CD4-positive, alpha-beta T cell treated with Interleukin-17A for 1 hour (primary cell): ENCODE measurements at regions not wholly inside any gene's neighbourhood (a gene's known extent, or its start where the extent isn't known, plus 50 kb on each side); places are given as distances from the start of the nearest gene placed in this dataset.

Experiments used
- DNase-seq: peaks from one replicate; pipeline ENCODE4 v3.0.0-alpha.2; 2020

DNA sequence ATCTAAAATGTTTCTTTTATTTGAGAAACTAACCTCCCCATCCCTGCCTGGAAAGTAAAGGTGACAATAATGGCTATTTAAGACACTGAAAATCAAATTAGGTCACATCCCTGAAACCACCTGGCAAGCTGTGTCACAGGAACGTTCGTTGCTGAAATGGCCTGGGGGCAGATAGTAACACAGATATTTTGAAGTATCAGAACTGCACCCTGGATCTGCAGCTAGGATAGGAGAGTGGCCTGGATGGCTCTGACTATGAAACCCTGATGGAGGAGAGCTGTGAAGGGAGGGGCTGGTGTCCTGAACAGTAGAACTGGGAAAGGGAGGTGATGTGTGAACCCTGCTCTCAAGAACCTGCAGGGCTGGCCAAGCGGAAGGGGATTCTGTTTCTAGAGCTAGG is 648.3 kb upstream of the CFAP20DC start:
- no peak for DNase-seq

DNA sequence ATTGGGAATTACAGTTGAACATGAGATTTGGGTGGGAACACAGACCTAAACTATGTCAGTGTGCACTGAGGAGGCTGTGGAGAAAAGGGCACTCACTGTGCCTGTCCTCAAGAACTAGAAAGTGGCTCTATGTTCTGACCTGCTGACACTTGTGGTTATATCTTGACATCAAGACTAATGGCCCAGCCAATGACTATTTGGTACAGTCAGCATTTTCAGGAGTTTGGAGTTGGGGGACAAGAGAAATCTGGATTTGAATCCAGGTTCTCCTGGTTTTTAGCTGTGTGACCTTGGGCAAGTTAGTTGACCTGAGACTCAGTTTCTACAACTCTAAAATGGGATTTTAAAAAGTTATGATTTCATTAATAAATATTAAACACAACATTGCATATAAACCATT is 647.0 kb upstream of the CFAP20DC start:
- DNase-seq: no peak

DNA sequence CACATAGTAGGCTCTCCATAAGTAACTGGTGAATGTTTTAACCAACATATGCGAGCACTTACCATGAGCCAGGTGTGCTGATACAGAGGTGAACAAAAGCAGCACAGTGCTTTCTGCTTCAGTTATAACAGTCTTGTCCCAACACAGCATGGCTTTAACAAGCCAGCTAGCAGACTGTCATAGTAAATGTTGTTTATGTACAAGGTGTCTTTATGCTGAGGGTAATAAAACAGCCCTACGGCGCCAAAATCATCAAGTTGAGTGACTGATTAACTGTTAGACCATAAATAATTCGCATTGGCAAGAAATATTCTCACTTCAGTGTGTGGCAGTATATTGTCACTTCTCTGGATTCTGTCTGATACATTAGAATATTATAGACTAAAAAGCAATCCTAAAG is 646.0 kb upstream of the CFAP20DC start:
- no peak for DNase-seq

DNA sequence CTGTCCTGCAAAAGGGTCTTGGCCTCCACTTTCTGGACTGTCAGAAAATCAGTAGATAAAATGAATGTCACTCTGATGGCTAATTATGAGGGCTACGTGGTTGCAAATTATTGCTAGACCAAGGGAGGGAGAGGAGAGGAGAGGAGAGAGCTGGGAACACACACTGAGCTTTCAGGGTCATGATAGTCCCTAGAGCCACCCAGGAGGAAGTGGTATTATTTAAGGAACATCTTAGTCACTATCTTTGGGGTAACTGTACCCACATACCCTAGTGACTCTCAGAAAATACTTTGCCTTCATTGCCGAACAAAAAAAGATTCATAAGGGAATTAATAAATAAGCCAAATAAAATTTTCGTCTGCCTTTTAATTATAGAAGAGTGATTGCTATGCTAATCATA is 642.3 kb upstream of the CFAP20DC start:
- DNase-seq: no peak

DNA sequence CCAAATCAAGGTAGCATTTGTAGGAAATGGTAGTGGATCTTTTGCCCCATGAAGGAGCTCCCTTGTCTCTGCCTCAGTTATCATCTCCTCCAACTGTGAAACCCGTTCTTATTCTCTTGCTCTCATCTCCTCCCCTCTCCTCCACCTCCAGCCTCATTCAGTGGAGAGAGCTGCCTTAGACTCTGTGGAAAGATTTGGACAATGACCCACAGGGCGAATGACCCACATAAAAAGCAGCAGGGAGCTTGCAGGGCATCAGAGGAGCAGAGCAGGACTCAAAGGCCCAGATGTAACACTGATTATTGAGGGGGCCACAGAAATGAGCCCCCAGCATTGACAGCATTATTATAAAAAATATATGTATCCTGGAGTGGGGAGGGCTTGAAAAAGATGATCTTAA is 641.1 kb upstream of the CFAP20DC start:
- no peak for DNase-seq

DNA sequence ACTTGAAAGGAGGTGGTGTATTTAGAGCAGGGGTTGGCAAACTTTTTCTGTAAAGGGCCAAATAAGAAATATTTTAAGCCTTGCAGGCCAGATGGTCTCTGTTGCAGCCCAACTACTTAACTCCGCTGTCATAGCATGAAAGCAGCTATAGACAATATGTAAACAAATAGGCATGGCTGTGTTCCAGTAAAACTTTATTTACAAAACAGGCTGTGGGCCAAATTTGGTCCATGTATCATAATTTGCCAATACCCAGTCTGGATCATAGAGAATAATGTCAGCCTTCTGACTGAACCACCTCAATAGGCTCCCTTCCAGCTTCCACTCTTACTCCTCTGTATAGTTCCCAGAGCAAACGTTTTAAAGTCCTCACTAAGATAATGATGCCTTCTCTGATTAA is 638.8 kb upstream of the CFAP20DC start:
- no peak for DNase-seq

DNA sequence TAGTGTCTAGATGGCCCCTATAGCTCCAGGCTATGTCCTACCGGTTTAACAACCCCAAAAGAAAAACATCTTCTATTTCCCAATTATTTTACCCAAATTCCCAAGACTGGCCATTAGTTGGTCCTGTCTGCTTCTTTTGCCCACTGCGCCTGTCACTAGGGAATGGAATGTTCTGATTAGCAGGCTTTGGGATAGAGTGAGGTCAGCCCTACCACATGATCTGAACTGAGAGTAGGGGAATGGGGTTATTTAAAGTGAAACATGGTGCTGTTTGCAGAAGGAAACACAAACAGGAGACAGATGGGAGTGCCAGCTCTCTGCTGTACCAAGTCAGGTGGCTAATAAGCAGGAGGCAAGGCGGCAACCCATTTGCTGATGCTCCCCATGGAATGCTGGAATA is 635.6 kb upstream of the CFAP20DC start:
- no peak for DNase-seq

DNA sequence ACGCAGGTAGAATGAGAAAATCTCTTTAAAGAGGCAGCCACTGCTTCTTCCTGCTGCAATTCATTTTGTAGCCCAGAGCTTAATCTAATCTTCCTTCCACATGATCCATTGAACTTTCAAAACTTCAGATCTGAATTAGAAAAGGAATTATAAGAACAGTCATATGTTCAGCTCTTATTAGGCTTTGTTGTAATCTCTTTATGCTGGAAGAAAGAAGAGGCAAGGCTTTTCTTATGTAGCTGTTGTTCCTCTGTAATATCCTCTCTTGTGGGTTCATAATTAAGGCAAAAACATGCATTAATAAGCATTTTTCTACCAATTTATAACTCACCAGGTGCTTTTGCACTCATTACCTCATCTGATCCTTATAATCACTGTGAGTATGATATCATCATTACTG is 634.9 kb upstream of the CFAP20DC start:
- DNase-seq: no peak

DNA sequence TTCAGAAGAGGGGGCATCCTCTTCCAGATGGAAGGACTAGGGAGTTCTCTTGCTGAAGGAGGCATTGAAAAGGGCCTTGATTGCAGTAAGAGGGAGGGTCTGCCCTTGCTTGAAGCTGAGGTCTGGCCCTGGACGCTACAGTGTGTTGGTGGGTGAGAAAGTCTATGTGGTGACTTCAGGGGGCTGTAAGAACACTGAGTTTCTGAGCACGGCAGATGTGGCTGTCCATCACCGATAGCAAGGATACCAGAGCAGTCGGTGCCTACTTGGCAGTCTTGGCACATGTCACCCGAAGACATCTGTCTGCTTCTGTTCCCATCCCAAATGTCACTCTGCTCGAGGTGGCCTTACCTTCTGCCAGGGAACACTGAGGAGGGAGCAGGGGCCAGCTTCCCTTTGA is 631.1 kb upstream of the CFAP20DC start:
- DNase-seq: no peak

DNA sequence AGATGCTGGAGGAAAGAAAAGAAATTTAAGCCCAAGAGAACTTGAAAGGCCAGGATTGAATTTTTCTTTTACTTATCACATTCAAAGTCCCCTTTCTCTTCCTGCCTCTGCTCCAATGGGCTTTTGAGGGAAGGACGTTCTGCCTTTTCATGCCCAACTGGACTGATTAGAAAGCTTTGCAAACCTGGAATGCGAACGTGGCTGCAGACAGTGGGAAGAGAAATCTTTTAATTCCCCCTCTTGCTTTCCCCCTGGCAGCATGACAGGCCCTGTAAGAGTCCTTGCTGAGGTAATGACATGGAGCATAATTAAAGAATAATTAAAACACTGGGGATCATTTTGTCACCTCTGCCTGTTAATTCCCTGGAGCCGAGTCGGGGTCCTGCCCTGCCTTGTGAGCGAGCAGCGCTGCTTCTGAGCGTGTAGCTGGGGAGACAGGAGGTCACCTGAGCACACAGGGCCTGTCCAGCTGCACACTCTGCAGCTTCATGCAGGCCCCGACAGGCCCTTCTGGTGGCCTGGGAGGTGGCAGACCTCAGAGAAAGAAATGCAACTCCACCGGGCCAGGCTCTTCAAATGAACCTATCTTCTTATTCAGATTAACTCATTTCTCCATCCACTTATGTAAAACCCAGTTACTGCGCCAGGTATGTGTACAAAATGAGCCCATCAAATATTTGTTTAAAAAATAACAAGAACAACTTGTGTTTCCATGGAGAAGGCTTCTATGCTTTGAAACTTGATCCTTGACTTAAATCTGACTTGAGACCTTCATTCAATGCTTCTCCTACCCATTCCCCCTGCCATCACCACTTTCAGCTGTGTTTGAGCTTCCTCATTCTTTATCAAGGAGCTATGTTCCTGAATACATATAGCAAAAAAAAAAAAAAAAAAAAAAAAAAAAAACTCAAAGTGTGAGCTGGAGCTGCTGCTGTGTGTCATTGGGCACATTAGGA is 628.2 kb upstream of the CFAP20DC start:
- no peak for DNase-seq

DNA sequence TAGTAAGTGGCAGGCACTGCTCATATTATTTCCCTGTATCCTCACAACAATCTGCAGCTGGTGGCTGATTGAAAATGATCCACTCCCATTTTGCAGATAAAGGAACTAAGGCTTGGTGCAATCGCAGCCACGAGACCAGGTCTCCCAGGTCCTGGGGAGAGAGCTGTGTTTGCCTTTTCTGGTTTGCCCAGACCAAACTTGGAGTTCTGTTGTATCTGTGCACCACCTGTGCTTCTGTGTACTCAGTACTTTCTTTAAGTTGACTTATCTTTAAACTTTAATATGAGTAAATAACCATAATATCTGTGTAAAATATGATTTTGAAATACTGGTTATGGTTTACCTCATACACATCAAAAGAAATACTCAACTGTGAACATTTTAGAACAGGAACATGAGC is 625.7 kb upstream of the CFAP20DC start:
- no peak for DNase-seq

DNA sequence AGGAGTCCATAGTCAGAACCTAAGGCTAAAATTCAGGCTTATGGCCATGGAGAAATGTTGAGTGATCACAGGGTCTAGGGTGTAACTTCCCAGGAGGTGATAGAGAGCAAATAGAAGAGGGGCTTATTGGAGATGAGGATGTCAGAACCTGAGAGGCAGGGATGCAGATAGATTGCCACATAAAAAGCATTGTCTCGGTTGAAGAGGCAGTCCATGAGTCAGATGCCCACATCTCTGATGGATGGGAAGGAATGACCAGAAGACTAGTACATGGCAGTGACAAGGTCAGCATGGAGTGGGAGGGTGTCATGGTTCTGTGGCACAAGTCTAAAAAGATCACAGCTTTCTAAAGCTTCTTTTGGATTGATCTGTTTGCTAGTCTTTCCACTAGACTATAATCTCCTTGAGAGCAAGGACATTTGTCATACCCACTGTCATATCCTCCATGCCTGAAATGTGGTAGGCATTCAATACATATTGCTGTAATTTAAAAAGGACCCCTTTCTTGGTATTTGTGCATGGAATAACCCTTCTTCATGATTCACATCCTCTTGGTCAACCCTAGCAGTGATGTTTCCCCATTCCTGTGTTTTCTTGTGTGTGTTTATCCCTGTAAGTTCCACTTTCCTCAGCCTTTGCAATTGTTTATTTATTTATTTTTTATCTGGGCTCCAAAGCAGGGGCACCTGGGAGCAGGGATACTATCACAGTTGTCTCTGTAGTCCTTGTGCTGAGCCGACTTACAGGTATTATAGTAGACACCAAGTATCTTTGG is 613.4 kb upstream of the CFAP20DC start:
- no peak for DNase-seq

DNA sequence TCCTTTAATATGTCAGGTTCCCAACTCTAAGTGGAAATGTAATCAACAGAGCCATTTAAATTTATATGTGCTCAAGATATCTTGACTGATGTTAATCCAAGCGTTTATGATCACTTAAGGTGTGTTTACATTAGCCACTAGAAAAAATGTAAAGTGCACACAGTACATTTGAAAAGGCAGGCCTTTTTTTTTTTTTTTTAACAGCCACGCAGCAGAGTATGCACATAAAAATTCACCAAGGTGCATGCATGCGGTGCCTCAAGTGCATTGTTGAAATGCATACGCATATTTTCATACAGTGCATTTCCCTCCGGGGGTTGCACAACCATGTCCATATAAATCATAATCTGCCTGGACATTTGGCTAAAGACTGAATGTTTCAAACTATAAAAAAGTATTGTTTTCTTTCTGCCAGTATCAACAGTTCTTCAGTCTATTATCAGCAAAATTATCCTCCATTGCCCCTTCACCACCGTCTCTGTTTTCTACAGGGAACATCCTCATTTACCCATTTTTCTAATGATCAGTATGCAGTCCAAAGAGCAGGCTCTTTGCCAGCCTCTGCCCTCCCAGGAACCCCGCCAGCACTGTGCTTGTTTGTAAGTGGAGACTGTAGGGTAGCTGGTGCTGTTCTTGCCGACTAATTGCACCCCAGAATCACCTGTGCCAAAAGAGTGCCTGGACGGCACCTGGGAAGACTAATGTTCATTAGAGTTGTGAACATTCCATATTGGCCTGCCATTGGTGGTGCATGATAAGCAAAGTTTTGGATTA is 611.2 kb upstream of the CFAP20DC start:
- DNase-seq: no peak

DNA sequence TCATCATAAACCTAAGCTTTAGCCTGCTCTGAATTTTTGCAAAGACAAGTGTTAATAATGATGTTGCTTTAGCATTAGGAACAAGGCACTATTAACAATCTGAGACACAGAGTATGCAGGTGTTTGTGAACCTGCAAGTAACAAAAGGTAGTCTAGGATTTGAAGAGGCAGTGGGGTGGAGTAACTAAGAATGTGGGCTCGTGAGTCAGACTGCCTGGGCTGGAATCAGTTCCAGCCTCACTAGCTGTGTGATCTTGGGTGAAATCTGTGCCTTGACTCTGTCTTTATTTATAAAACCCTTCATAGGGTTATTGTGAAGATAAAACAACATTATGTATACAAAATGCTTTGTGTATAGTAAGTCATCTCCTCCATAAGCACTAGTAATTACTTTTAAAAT is 610.6 kb upstream of the CFAP20DC start:
- DNase-seq: no peak

DNA sequence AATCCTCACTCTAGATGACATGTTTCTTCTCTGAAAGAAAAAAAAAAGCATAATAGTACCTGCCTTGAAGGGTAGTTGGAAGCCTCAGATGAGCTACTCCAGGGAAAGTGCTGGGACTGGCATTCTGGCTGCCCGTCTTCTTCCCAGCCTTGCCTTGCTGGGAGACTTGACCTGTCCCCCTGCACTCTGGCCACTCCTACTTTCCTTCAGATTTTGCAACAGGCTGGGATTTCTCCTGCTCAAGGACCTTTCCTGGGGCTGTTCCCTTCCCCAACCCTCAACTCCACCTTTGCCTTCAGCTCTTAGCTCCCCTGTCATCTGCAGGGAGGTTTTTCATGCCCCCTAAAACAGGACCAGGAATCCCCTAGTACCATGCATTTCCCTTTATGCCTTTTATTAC is 609.9 kb upstream of the CFAP20DC start:
- no peak for DNase-seq

DNA sequence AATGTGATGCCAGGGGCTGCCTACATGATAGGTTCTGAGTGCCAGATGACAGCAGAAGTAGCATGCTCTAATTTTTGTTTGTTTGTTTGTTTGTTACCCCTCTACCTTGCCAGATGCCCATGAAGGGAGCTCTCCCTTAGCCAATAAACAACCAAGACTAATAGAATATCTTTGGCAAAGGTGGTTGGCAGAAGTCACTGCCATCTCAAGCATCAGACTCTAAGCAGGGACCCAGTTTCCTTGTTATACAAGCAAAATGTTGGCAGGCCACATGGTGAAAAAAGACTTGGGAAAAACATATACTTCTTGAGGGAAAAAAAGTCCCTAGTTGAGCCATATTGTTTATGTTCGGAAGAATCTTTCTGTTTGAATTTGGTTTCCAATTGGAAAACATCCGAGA is 609.0 kb upstream of the CFAP20DC start:
- DNase-seq: no peak

DNA sequence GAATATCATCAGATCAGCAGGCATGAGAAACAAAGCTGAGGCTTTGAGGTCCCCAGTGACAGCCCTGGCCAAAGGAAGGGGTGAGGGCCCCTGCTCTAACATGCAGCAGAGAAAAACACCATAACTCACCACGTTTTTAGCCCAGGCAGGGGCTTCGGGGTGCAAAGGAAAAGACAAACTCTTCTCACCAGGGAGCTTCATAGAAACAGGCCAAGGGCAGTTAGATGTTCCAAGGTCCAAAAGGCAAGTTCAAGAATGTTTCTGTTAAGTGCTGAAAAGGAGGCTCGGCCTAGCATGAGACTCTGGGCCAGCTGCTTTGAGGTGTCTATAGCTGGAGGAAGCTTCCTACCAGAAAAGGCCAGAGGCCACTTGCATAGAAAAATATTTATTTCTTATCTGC is 608.4 kb upstream of the CFAP20DC start:
- DNase-seq: no peak

DNA sequence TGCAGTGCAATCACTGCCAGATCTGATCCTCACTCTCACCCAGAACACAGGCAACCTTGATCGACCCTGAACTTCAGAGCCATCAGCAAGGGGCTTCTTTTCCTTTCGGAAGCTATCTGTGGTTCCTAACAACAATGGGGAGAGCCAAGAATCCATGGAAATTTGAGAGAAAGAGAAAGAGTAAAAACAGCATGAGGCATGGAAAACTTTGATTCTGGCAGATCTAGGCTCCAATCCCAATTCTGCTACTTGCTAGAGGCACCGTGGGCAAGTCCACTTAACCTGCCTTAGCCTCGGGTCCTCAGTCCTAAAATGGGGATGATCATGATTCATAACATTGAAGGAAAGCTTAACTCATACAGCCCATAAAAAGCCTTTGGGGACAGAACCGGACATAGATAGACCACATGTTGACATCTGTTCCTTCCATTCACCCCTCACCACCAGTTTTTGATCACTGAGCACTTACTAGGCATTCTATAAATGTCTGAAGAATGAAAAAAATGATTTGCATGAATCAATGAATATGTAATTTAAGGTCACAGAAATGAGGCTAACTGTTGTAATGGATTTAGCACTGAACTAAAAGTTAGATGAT is 605.7 kb upstream of the CFAP20DC start:
- DNase-seq: no peak

DNA sequence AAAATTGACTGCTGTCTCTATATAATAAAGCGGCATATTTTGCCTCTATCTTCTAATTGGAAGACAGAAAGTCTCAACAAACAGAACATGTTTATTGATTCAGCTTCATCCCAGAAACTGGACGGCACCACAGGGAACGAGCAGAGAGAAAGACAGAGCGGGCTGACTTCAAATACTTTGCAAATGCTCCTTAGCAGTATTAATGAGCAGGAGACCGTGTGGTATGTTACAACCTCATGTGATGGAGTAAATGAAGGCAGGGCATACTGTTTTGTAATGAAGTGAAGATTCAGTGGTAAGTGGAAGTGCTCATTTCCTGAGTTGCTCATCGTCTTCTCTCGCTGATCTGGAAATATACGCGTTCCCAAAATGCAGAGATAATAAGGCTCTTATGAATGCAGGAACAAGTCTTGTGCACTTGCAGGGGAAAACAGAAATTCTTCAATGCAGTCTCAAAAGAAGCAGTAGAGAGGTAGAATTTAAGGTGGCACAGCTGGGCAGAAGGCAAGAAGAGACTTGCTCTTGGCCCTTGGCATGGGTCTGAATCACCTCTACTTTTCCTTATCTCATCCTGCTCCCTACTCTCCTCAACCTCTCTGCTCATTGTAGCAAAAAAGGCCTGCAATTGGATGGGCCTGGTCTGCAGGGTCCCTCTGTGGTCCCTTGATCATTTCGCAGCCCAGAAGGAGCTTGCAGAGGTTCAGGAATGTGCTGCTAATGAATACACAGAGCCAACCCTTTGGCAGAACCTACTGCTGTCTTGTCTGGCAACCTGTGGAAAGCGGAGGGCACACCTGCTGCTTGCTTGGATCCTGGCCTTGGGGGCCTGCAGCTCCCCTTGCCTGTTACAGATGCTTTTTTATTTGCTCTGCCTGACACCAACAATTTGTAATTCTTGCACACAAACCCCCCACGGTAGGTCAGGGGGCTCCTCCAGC is 604.9 kb upstream of the CFAP20DC start:
- DNase-seq: no peak

DNA sequence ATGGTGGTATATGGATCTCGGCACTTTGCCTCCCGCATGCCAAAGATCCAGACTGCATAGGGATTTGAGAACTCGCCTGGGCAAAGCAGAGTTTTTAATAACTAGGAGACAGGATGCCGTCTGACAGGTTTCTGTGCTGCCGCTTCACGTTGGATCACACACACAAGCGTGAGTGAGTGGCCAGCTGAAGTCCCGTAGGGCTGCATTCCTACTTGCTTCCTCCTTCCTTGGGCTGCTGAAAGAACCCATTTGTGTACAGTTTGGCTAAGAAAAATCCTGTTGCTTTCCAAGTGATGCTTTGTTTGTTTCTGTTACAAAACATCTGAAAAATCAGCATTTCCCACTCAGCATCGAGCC is 604.3 kb upstream of the CFAP20DC start:
- no peak for DNase-seq

DNA sequence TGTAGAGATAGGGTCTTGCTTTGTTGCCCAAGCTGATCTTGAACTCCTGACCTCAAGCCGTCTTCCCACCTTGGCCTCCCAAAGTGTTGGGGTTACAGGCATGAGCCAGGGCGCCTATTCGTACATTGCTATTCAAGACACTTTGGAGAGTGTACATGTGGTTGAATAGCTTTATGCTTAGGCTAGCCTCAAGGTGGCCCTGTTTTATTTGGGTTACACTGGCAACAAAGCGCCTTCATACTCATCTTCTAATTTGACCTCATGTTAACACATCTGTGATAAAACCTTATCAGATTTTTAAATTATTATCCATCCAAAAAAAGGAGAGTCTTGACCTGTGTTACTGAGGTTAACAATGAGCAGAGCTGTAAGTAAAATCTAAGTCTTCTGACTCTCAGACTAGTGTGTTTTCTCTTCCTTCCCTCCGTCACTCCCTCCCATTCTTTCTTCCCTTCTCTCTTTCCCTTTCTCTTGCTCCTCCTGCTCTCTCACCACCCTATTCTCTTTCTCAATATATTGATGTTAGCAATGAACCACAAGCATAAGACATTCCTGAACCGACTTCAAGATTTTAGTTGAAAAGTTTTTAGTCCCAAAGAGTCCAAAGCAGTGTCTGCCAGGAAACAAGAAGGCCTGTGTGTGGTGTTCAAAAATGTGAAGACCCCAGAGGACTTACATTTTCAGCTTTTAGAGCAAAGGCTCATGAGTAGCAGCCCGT is 603.7 kb upstream of the CFAP20DC start:
- no peak for DNase-seq
